H1 (cell line): ENCODE measurements at regions not wholly inside any gene's neighbourhood (a gene's known extent, or its start where the extent isn't known, plus 50 kb on each side); places are given as distances from the start of the nearest gene placed in this dataset.

Experiments
- EZH2 ChIP-seq: fragments of 200-600 bp; sonication (generic); IDR thresholded peaks from 2 replicates; pipeline ENCODE4 v1.7.1; 2012; ENCODE audit warnings: low read depth, mild to moderate bottlenecking, moderate library complexity, low read length, inconsistent platforms; ENCODE audit not compliant: severe bottlenecking
- HDAC2 ChIP-seq, 2 experiments: fragments of 300-600 bp in 1 of 2; sonication (generic) in 1 of 2; IDR thresholded peaks; 2 replicates each; pipeline ENCODE4 v1.6.1; 2011 to 2012; ENCODE audit warnings: low read depth in 2 of 2, low read length in 2 of 2, mild to moderate bottlenecking in 2 of 2, moderate library complexity in 2 of 2, borderline replicate concordance in 1 of 2, inconsistent platforms in 1 of 2
- KDM1A ChIP-seq: fragments of 200-600, 300-600 bp; sonication (generic); IDR thresholded peaks from 2 replicates; pipeline ENCODE4 v1.7.1; 2016; ENCODE audit warnings: mild to moderate bottlenecking, low read length, borderline replicate concordance
- RNF2 ChIP-seq: fragments of 200-900, 300-1000 bp; sonication (generic); IDR thresholded peaks from 2 replicates; pipeline ENCODE4 v1.7.1; 2016; ENCODE audit warnings: borderline replicate concordance, low read depth, mild to moderate bottlenecking, antibody characterized with exemption, low read length; ENCODE audit not compliant: poor library complexity, severe bottlenecking; ENCODE audit errors: missing control alignments

GRCh38 chr2:166812166-166812891 lies 76.0 kb upstream of the XIRP2 start (continued):
- TF ChIP-seq EZH2: no peak
- TF ChIP-seq HDAC2 (IDR thresholded peaks at IDR 0.05; ENCODE audit: borderline replicate concordance in 1 of 2, low read depth in 2 of 2, low read length in 2 of 2): no peak
- no peak for TF ChIP-seq RNF2
- TF ChIP-seq KDM1A: no peak
